RPMI7951 (cell line): ENCODE measurements at regions not wholly inside any gene's neighbourhood (a gene's known extent, or its start where the extent isn't known, plus 50 kb on each side); places are given as distances from the start of the nearest gene placed in this dataset.

Source experiments
- DNase-seq: peaks from one replicate; pipeline ENCODE4 v3.0.0-alpha.2; 2012; ENCODE audit warnings: low read depth

GRCh38 chrX:20522420-20522819 is 255.7 kb upstream of the RPS6KA3 start:
- no peak for DNase-seq

- peak; percentile 71 for DNase-seq
Observed at GRCh38 chrX:20521222-20521621, 254.5 kb upstream of the RPS6KA3 start.

GRCh38 chrX:20519826-20520225 is 253.1 kb upstream of the RPS6KA3 start:
- no peak for DNase-seq

GRCh38 chrX:20519146-20519545 is 252.4 kb upstream of the RPS6KA3 start:
- no peak for DNase-seq

GRCh38 chrX:20517565-20517964 is 250.9 kb upstream of the RPS6KA3 start:
- peak; percentile 68 for DNase-seq

- peak; percentile 94 for DNase-seq
Observed at GRCh38 chrX:20515841-20516461, 249.2 kb upstream of the RPS6KA3 start.

- peak; percentile 92 for DNase-seq
Observed at GRCh38 chrX:20514358-20514757, 247.6 kb upstream of the RPS6KA3 start.

- no peak for DNase-seq
Observed at GRCh38 chrX:20513185-20513584, 246.5 kb upstream of the RPS6KA3 start.

GRCh38 chrX:20511792-20512191 is 245.1 kb upstream of the RPS6KA3 start:
- DNase-seq = no peak

- peak; percentile 75 for DNase-seq
Observed at GRCh38 chrX:20507901-20508620, 241.4 kb upstream of the RPS6KA3 start.

GRCh38 chrX:20506739-20507138 is 240.0 kb upstream of the RPS6KA3 start:
- DNase-seq = no peak

- DNase-seq = no peak
Observed at GRCh38 chrX:20500949-20501348, 234.2 kb upstream of the RPS6KA3 start.

- DNase-seq = no peak
Observed at GRCh38 chrX:20500171-20500865, 233.6 kb upstream of the RPS6KA3 start.

- DNase-seq = no peak
Observed at GRCh38 chrX:20499763-20500162, 233.1 kb upstream of the RPS6KA3 start.

GRCh38 chrX:20498851-20499635 is 232.3 kb upstream of the RPS6KA3 start:
- no peak for DNase-seq

GRCh38 chrX:20495575-20495974 is 228.9 kb upstream of the RPS6KA3 start:
- no peak for DNase-seq

- no peak for DNase-seq
Observed at GRCh38 chrX:20488473-20488872, 221.8 kb upstream of the RPS6KA3 start.

GRCh38 chrX:20487227-20487626 is 220.5 kb upstream of the RPS6KA3 start:
- peak; percentile 61 for DNase-seq

- no peak for DNase-seq
Observed at GRCh38 chrX:20481632-20482031, 214.9 kb upstream of the RPS6KA3 start.

- DNase-seq = no peak
Observed at GRCh38 chrX:20479896-20480295, 213.2 kb upstream of the RPS6KA3 start.

- no peak for DNase-seq
Observed at GRCh38 chrX:20479048-20479447, 212.3 kb upstream of the RPS6KA3 start.

GRCh38 chrX:20477836-20478524 is 211.3 kb upstream of the RPS6KA3 start:
- DNase-seq = no peak
